Right forelimb (tissue), 1 donor: ENCODE measurements at regions not wholly inside any gene's neighbourhood (a gene's known extent, or its start where the extent isn't known, plus 50 kb on each side); places are given as distances from the start of the nearest gene placed in this dataset.
"Not testable (repeated sequence)": the region's sequence is repeated elsewhere in the genome, so short reads cannot be mapped to it uniquely, and the experiment has no call there.

Experiments
- DNase-seq: peaks from one replicate; pipeline ENCODE4 v3.0.0-alpha.2; 2018

GRCh38 chr4:14903321-14903720 is 99.0 kb upstream of the CPEB2 start:
- DNase-seq, result no peak

- DNase-seq, result no peak
Measured at GRCh38 chr4:14906805-14907204, 95.5 kb upstream of the CPEB2 start.

GRCh38 chr4:14908635-14909034 is 93.6 kb upstream of the CPEB2 start:
- DNase-seq, result no peak

- DNase-seq, result no peak
Measured at GRCh38 chr4:14910411-14910810, 91.9 kb upstream of the CPEB2 start.

GRCh38 chr4:14912426-14912825 is 89.9 kb upstream of the CPEB2 start:
- DNase-seq, result no peak

GRCh38 chr4:14915018-14915417 is 87.3 kb upstream of the CPEB2 start:
- no peak for DNase-seq

GRCh38 chr4:14916554-14917297 is 85.6 kb upstream of the CPEB2 start:
- DNase-seq, result no peak

GRCh38 chr4:14917298-14917633 is 85.0 kb upstream of the CPEB2 start:
- no peak for DNase-seq

- DNase-seq, result no peak
Measured at GRCh38 chr4:14918336-14918735, 83.9 kb upstream of the CPEB2 start.

GRCh38 chr4:14919785-14920184 is 82.5 kb upstream of the CPEB2 start:
- no peak for DNase-seq

GRCh38 chr4:14920237-14920636 is 82.0 kb upstream of the CPEB2 start:
- no peak for DNase-seq

- DNase-seq, result no peak
Measured at GRCh38 chr4:14920759-14921320, 81.4 kb upstream of the CPEB2 start.

- not testable (repeated sequence) for DNase-seq
Measured at GRCh38 chr4:14921781-14922180, 80.5 kb upstream of the CPEB2 start.

GRCh38 chr4:14924076-14924811 is 78.0 kb upstream of the CPEB2 start:
- DNase-seq, result no peak

GRCh38 chr4:14924812-14925344 is 77.4 kb upstream of the CPEB2 start:
- no peak for DNase-seq

- DNase-seq, result no peak
Measured at GRCh38 chr4:14925471-14925870, 76.8 kb upstream of the CPEB2 start.

GRCh38 chr4:14926368-14926767 is 75.9 kb upstream of the CPEB2 start:
- DNase-seq, result no peak

- DNase-seq, result no peak
Measured at GRCh38 chr4:14928035-14928434, 74.2 kb upstream of the CPEB2 start.

- no peak for DNase-seq
Measured at GRCh38 chr4:14929669-14930068, 72.6 kb upstream of the CPEB2 start.

GRCh38 chr4:14934704-14935390 is 67.4 kb upstream of the CPEB2 start:
- DNase-seq, result no peak

GRCh38 chr4:14943749-14944148 is 58.5 kb upstream of the CPEB2 start:
- DNase-seq, result no peak

- no peak for DNase-seq
Measured at GRCh38 chr4:14952352-14952751, 49.9 kb upstream of the CPEB2 start.
